ACHN (cell line): ENCODE measurements at regions not wholly inside any gene's neighbourhood (a gene's known extent, or its start where the extent isn't known, plus 50 kb on each side); places are given as distances from the start of the nearest gene placed in this dataset.

Experiments used
- DNase-seq: peaks from one replicate; pipeline ENCODE4 v3.0.0-alpha.2; 2015
- in situ Hi-C: cut with HindIII; loops from 2 replicates; pipeline ENCODE4 v1.10.0; 2017; ENCODE audit warnings: low sequenced_read_pairs, low pct_ligation_motif_present, low pct_unique_long_range_greater_than_20kb

DNA sequence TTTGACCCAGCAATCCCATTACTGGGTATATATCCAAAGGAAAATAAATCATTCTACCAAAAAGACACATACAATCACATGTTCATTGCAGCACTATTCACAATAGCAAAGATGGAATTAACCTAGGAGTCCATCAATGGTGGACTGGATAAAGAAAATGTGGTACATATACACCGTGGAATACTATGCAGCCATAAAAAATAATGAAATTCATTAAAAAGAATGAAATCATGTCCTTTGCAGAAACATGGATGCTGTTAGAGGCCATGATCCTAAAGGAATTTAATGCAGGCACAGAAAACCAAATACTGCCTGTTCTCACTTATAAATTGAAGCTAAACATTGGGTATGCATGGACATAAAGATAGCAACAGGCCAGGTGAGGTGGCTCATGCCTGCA is 61.9 kb upstream of the BMP6 start:
- DNase-seq, result no peak
- in situ Hi-C loops, result no loop called here

DNA sequence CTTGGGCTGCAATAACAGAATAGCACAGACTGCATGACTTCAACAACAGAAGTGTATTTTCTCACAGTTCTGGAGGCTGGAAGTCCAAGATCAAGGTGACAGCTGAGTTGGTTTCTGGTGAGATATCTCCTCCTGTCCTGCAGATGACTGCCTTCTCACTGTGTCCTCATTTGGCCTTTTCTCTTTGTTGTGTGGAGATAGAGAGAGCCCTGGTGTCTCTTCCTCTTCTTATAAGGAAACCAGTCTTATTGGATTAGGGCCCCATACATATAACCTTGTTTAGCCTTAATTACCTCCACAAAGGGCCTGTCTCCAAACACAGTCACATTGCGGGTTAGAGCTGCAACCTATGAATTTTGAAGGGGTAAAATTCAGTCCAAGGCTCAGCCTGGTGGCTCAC is 57.0 kb upstream of the BMP6 start:
- no peak for DNase-seq
- in situ Hi-C loops, result no loop called here

DNA sequence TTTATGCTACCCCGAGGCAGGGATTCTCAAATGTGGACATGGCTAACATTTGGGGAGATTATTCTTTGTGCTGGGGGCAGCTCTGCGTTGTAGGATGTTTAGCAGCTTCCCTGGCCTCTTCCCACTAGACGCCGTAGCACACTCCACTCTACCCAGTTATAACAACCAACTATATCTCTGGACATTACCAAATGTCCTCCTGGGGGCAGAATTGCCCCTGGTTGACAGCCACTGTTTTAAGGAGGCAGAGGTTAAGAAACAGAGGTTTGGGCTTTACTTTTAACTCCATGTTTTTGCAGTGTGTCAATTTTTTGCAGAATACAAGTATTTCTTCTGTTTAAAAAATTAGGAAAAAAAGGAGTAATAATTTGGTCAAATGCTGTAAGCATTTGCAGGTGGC is 56.2 kb upstream of the BMP6 start:
- in situ Hi-C loops, result no loop called here
- DNase-seq, result peak; percentile 2

DNA sequence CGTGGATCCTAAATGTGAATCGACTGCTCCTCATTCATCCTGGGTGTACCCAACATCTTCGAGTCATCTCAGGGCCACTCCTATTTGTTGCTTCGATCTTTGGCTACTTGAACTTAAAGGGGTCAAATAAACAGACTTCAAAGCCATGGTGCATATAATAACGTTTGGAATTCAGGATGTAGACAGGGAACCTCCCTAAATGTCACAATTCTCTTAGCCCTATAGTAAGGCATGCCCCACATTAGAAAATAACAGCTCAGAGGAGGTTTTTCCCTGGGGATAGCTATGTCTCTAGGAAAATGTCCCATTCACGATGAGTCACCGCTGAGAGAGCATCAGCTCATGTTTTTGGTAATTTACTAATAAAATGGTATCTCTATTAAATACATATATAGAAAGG is 54.8 kb upstream of the BMP6 start:
- in situ Hi-C loops, result no loop called here
- DNase-seq, result no peak

DNA sequence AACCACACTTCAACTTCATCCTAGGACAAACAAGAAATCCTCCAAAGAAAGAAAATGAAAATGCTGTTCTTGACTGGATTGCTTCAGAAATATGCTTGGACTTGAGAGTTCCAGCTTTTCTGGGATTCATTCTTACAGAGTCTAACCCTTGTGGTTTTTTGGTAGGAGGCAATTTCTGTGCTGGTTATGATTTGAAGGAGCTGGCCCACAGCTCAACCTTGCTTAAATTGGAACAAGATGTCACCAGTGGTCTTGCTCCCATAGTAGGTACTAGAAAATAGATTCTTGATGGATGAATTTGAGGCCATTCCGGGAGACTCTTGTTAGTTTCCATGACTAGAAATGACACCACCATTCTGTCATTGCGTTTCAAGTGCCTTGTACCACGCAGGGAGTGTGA is 54.3 kb upstream of the BMP6 start:
- DNase-seq, result no peak
- in situ Hi-C loops, result no loop called here

DNA sequence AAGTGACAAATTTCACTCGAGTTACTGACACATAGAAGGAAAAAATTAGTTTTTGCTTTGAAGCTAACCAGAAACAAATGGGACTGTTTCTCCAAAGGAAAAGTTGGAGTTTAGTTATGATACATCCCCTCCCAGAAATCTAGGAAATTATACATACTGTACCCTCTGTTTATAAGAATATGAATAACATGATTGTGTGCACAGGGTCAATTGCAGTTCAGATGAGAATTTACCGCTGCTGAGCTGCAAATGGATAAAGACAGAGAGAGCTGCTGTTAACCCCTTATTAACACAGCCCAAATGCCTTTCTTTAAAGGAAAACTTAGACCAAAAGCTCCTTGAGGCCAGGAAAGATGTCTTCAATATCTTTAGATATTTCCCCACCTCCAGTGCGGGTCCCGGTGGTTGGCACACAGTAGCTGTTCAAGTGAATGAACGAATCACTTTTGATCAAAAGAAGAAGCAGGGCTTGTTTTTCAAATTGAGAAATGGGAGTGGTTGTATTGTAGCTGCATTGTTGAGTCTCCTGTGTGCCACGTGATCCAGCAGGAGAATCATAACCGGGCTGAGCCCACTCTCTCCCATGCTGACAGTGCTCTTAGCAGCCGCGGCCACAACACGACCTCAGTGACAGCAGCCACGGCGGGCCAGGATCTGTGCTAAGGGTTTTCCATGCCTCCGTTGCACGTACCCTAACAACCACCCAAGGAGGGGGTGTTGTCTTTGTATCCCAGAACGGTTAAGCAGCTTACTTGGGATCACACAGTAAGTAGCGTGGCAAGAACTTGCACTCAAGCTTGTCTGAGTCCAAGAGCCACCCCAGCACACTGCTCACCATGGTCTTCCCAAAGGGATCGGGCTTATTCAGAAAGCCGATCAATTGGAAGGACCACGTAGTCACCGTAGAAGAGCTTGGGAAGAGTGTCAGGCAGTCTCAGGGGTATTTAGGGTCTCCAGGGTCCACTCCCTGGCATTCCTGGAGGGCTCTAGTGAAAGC is 53.5 kb upstream of the BMP6 start:
- in situ Hi-C loops, result no loop called here
- DNase-seq, result no peak

DNA sequence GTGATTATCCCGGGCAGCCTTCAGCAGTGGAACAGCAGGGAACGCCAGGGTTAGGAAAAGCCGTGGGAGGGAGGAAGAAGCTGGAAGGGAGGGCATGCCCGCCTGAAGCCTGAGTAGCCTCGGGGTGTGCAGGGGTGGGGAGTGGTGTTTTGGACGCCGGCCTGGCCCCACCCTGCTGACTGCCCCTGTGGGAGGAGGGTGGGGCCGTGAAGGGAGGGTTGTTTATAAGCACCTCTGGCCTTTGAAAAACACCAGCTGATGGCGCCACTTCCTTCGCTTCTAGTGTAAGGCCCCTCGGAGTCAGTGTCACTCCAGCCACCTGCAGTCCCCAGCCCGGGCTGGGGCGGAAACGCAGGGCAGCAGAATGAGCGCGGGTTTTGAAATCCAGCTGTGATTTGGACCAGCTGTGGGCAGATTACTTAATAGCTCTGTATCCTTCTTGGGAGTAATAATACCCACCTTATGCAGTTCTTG is 52.8 kb upstream of the BMP6 start:
- DNase-seq, result no peak
- in situ Hi-C loops, result no loop called here

DNA sequence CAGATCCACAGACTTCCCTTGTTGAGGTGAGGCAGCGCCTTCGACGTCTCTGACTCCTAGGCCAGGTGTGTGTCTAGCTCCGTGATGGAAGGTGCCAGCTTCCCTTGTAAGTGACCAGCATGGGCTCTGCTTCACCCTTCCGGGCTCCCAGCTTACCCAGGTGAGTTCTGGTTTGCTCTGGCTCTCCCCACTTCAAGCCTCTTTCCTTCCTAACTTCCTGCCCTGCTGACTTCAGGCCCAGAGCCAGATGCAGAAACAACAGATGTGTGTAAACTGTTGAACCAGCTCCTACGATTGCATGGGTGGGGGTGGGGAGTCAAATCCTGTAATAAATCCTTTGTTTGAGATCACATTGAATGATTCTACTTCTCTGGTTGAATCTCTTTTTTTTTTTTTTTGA is 51.6 kb upstream of the BMP6 start:
- in situ Hi-C loops, result no loop called here
- DNase-seq, result no peak

DNA sequence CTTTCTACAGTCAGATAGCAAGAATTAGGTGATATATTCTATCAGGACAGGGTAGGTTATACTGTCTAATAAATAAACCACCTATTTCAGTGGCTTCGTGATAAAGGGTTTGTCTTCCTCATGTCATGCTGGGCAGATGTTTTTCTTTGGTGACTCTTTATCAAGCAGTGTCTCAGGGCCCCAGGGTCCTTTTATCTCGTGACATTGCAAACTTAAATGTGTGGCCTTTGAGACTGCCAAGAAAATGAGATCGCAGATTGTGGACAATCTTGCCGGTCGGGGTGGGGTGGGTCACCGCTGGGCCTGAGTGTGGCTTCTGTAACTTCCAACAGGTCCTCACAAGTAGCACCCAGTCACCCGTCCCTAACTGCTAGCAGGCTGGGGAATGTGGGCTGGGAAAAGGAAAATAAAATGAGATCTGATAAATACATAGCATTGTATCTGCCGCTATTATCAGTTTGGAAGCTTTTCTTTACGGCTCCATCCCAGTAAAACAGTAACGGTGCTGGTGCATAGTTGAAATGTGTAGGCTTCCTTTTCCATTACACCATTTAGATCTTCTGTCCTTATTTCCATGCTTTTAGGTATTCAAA is 50.5 kb upstream of the BMP6 start:
- in situ Hi-C loops, result no loop called here
- DNase-seq, result no peak
